Right atrium auricular region (tissue), 2 donors: ENCODE measurements at regions not wholly inside any gene's neighbourhood (a gene's known extent, or its start where the extent isn't known, plus 50 kb on each side); places are given as distances from the start of the nearest gene placed in this dataset.

ENCODE experiments used
- DNase-seq: peaks from one replicate; pipeline ENCODE4 v3.0.0-alpha.2; 2019; ENCODE audit warnings: low spot score
- H3K27ac ChIP-seq, 2 donors: fragments of 200-600 bp; sonication (generic); 1 replicate in 1 of 2; 2 replicates in 1 of 2; pipeline ENCODE4 v1.5.1; 2016 to 2019
- H3K27me3 ChIP-seq, 2 donors: fragments of 200-600 bp; sonication (generic); one replicate each; pipeline versions ENCODE4 v1.5.1 to v1.6.0; 2017 to 2019
- H3K36me3 ChIP-seq: fragments of 200-600 bp; sonication (generic); one replicate; pipeline ENCODE4 v1.5.1; 2016
- H3K4me1 ChIP-seq, 2 donors: fragments of 200-600 bp; sonication (generic); one replicate each; pipeline versions ENCODE4 v1.5.1 to v1.6.0; 2017 to 2019
- H3K4me3 ChIP-seq, 2 donors: fragments of 200-600 bp; sonication (generic); 1 replicate in 1 of 2; 2 replicates in 1 of 2; pipeline ENCODE4 v1.5.1; 2017 to 2019; ENCODE audit warnings: mild to moderate bottlenecking in 1 of 2, moderate library complexity in 1 of 2
- H3K9me3 ChIP-seq, 2 donors: fragments of 200-600 bp; sonication (generic); one replicate each; pipeline ENCODE4 v1.5.1; 2019
- CTCF ChIP-seq, 2 donors: fragments of 200-600 bp; sonication (generic); IDR thresholded peaks; one replicate each; pipeline ENCODE4 v1.5.1; 2019; ENCODE audit warnings: antibody characterized with exemption in 2 of 2

GRCh38 chr4:175560604-175561003 lies 251.5 kb downstream of the GPM6A start:
- no peak for DNase-seq
- no peaks in the 10 kb centered on the region for H3K9me3 ChIP-seq
- H3K4me3 ChIP-seq: no peak overlapping the region
- no peak overlapping the region for H3K27ac ChIP-seq
- no peaks in the 10 kb centered on the region for H3K36me3 ChIP-seq
- peak in 1 of 2 donors; percentile 37 for TF ChIP-seq CTCF (IDR thresholded peaks at IDR 0.05)
- no peaks in the 10 kb centered on the region for H3K4me1 ChIP-seq
- H3K27me3 ChIP-seq: no peaks in the 10 kb centered on the region

DNA sequence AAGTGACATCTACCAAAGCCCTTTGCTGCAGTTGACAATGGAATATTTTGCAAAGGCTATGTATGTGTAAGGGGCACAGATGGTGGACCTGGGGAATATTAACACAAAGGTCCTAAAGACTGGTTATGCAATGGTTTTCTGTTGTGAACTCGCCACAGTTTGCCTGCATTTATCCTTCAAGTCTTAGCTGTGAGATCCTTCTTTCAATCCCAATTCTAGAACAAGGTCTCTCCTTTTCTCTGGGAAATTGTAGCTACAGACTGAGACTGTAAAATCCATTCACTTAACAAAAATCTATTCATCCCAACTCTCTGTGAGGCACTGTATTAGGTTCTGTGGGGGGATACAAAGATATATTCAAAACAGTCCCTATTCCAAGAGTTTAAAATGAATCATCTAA lies 250.4 kb downstream of the GPM6A start:
- Histone ChIP-seq H3K27me3 (no peaks in the 10 kb centered on the region), H3K9me3 (no peaks in the 10 kb centered on the region), H3K36me3 (no peaks in the 10 kb centered on the region), H3K27ac (no peak overlapping the region), H3K4me1 (no peaks in the 10 kb centered on the region), H3K4me3 (no peak overlapping the region)
- TF ChIP-seq CTCF (IDR thresholded peaks at IDR 0.05): no peak
- DNase-seq: no peak

- Histone ChIP-seq H3K4me1 (no peaks in the 10 kb centered on the region), H3K27ac (no peak overlapping the region), H3K9me3 (no peaks in the 10 kb centered on the region), H3K27me3 (no peaks in the 10 kb centered on the region), H3K36me3 (no peaks in the 10 kb centered on the region), H3K4me3 (no peak overlapping the region)
- no peak for DNase-seq
- TF ChIP-seq CTCF (IDR thresholded peaks at IDR 0.05): no peak
Observed at GRCh38 chr4:175562111-175562510, 250.0 kb downstream of the GPM6A start.

- no peaks in the 10 kb centered on the region for H3K9me3 ChIP-seq
- DNase-seq: no peak
- H3K4me1 ChIP-seq: no peaks in the 10 kb centered on the region
- no peaks in the 10 kb centered on the region for H3K27me3 ChIP-seq
- H3K36me3 ChIP-seq: no peaks in the 10 kb centered on the region
- H3K27ac ChIP-seq: no peak overlapping the region
- no peak for TF ChIP-seq CTCF (IDR thresholded peaks at IDR 0.05)
- no peak overlapping the region for H3K4me3 ChIP-seq
Observed at GRCh38 chr4:175562542-175562941, 249.5 kb downstream of the GPM6A start.
